ENCODE measurements at regions not wholly inside any gene's neighbourhood (a gene's known extent, or its start where the extent isn't known, plus 50 kb on each side); places are given as distances from the start of the nearest gene placed in this dataset.

- no peak overlapping the region for H3K27ac ChIP-seq
- TF ChIP-seq CTCF (IDR thresholded peaks at IDR 0.05): no peak
- H3K36me3 ChIP-seq: no peaks in the 10 kb centered on the region
- no peak overlapping the region for H3K4me3 ChIP-seq (ENCODE audit: low read depth in 1 of 2, low read length in 1 of 2)
- H3K9me3 ChIP-seq: no peaks in the 10 kb centered on the region
- no peaks in the 10 kb centered on the region for H3K4me1 ChIP-seq (ENCODE audit: control insufficient read depth in 1 of 2, insufficient read depth in 1 of 2, low read depth in 1 of 2, low read length in 1 of 2)
- no peaks in the 10 kb centered on the region for H3K27me3 ChIP-seq
Observed at GRCh38 chr10:128500642-128501041, 374.4 kb upstream of the MKI67 start.

- H3K36me3 ChIP-seq: no peaks in the 10 kb centered on the region
- TF ChIP-seq CTCF (IDR thresholded peaks at IDR 0.05): no peak
- no peaks in the 10 kb centered on the region for H3K27me3 ChIP-seq
- H3K4me1 ChIP-seq (ENCODE audit: control insufficient read depth in 1 of 2, insufficient read depth in 1 of 2, low read depth in 1 of 2, low read length in 1 of 2): no peaks in the 10 kb centered on the region
- H3K4me3 ChIP-seq (ENCODE audit: low read depth in 1 of 2, low read length in 1 of 2): no peak overlapping the region
- H3K9me3 ChIP-seq: no peaks in the 10 kb centered on the region
- no peak overlapping the region for H3K27ac ChIP-seq
Observed at GRCh38 chr10:128505346-128505745, 379.1 kb upstream of the MKI67 start.

- H3K27ac ChIP-seq: no peak overlapping the region
- H3K27me3 ChIP-seq: no peaks in the 10 kb centered on the region
- H3K4me1 ChIP-seq (ENCODE audit: control insufficient read depth in 1 of 2, insufficient read depth in 1 of 2, low read depth in 1 of 2, low read length in 1 of 2): no peaks in the 10 kb centered on the region
- no peak overlapping the region for H3K4me3 ChIP-seq (ENCODE audit: low read depth in 1 of 2, low read length in 1 of 2)
- TF ChIP-seq CTCF (IDR thresholded peaks at IDR 0.05): no peak
- H3K9me3 ChIP-seq: no peaks in the 10 kb centered on the region
- H3K36me3 ChIP-seq: no peaks in the 10 kb centered on the region
Observed at GRCh38 chr10:128506423-128506822, 380.2 kb upstream of the MKI67 start.

GRCh38 chr10:128507066-128507465 lies 380.8 kb upstream of the MKI67 start:
- H3K4me3 ChIP-seq (ENCODE audit: low read depth in 1 of 2, low read length in 1 of 2): no peak overlapping the region
- H3K27me3 ChIP-seq: no peaks in the 10 kb centered on the region
- no peak for TF ChIP-seq CTCF (IDR thresholded peaks at IDR 0.05)

GRCh38 chr10:128511284-128511683 lies 385.1 kb upstream of the MKI67 start:
- Histone ChIP-seq H3K27ac (no peak overlapping the region), H3K36me3 (no peaks in the 10 kb centered on the region), H3K4me1 (ENCODE audit: control insufficient read depth in 1 of 2, insufficient read depth in 1 of 2, low read depth in 1 of 2, low read length in 1 of 2) (no peaks in the 10 kb centered on the region), H3K27me3 (no peaks in the 10 kb centered on the region), H3K9me3 (no peaks in the 10 kb centered on the region), H3K4me3 (ENCODE audit: low read depth in 1 of 2, low read length in 1 of 2) (no peak overlapping the region)
- no peak for TF ChIP-seq CTCF (IDR thresholded peaks at IDR 0.05)

More at GRCh38 chr10:128507066-128507465, 380.8 kb upstream of the MKI67 start:
- no peak overlapping the region for H3K27ac ChIP-seq
- no peaks in the 10 kb centered on the region for H3K36me3 ChIP-seq
- no peaks in the 10 kb centered on the region for H3K9me3 ChIP-seq
- no peaks in the 10 kb centered on the region for H3K4me1 ChIP-seq (ENCODE audit: control insufficient read depth in 1 of 2, insufficient read depth in 1 of 2, low read depth in 1 of 2, low read length in 1 of 2)

GRCh38 chr10:128512767-128513166 lies 386.5 kb upstream of the MKI67 start:
- Histone ChIP-seq H3K27me3 (no peaks in the 10 kb centered on the region), H3K27ac (no peak overlapping the region), H3K9me3 (no peaks in the 10 kb centered on the region), H3K4me3 (ENCODE audit: low read depth in 1 of 2, low read length in 1 of 2) (no peak overlapping the region), H3K4me1 (ENCODE audit: control insufficient read depth in 1 of 2, insufficient read depth in 1 of 2, low read depth in 1 of 2, low read length in 1 of 2) (no peaks in the 10 kb centered on the region), H3K36me3 (no peaks in the 10 kb centered on the region)
- TF ChIP-seq CTCF (IDR thresholded peaks at IDR 0.05): no peak
